ENCODE measurements at regions not wholly inside any gene's neighbourhood (a gene's known extent, or its start where the extent isn't known, plus 50 kb on each side); places are given as distances from the start of the nearest gene placed in this dataset.
"Not testable (repeated sequence)": the region's sequence is repeated elsewhere in the genome, so short reads cannot be mapped to it uniquely, and the experiment has no call there.

DNA sequence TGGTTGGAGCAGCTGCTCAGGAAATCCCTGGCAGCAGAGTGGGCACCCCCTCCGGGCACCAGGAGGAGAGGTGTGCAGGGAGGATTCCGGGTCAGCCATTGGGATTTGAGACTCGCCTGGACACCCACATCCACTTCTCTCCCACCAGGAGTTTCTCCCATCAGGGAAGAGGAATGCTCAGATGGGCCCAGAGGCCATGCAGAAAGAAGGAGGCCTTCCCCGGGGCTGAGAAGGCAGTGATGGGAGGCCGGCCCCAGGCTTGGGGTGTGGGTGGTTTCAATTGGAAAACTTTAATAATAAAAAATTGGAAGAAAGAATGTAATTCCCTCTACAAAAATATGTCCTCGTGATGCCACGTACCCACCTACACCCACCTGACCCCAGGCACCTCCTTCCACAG is 249.3 kb upstream of the ANKRD20A1 start:
- TF ChIP-seq POLR2A, EP300 (IDR thresholded peaks at IDR 0.05): not testable (repeated sequence)
- TF ChIP-seq, protein P1, sequence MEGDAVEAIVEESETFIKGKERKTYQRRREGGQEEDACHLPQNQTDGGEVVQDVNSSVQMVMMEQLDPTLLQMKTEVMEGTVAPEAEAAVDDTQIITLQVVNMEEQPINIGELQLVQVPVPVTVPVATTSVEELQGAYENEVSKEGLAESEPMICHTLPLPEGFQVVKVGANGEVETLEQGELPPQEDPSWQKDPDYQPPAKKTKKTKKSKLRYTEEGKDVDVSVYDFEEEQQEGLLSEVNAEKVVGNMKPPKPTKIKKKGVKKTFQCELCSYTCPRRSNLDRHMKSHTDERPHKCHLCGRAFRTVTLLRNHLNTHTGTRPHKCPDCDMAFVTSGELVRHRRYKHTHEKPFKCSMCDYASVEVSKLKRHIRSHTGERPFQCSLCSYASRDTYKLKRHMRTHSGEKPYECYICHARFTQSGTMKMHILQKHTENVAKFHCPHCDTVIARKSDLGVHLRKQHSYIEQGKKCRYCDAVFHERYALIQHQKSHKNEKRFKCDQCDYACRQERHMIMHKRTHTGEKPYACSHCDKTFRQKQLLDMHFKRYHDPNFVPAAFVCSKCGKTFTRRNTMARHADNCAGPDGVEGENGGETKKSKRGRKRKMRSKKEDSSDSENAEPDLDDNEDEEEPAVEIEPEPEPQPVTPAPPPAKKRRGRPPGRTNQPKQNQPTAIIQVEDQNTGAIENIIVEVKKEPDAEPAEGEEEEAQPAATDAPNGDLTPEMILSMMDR (IDR thresholded peaks at IDR 0.05), result not testable (repeated sequence)
